GM21717 (cell line): ENCODE measurements at regions not wholly inside any gene's neighbourhood (a gene's known extent, or its start where the extent isn't known, plus 50 kb on each side); places are given as distances from the start of the nearest gene placed in this dataset.
"Not testable (repeated sequence)": the region's sequence is repeated elsewhere in the genome, so short reads cannot be mapped to it uniquely, and the experiment has no call there.

ENCODE experiments used
- ATAC-seq: cut with Tn5 transposase; IDR thresholded peaks from one replicate; pipeline ENCODE4 v1.9.1; 2021; ENCODE audit warnings: mild to moderate bottlenecking, moderate library complexity; ENCODE audit not compliant: unreplicated experiment

- ATAC-seq: no peak
Observed at GRCh38 chr9:100794738-100795269, 216.9 kb downstream of the CAVIN4 start.

GRCh38 chr9:100803956-100804355 lies 224.6 kb upstream of the PLPPR1 start:
- ATAC-seq: no peak

GRCh38 chr9:100811643-100812042 lies 216.9 kb upstream of the PLPPR1 start:
- no peak for ATAC-seq

GRCh38 chr9:100813871-100814270 lies 214.7 kb upstream of the PLPPR1 start:
- ATAC-seq: no peak

GRCh38 chr9:100819980-100820379 lies 208.5 kb upstream of the PLPPR1 start:
- ATAC-seq: no peak

GRCh38 chr9:100833035-100833434 lies 195.5 kb upstream of the PLPPR1 start:
- not testable (repeated sequence) for ATAC-seq

GRCh38 chr9:100838857-100839256 lies 189.7 kb upstream of the PLPPR1 start:
- no peak for ATAC-seq

GRCh38 chr9:100848726-100849125 lies 179.8 kb upstream of the PLPPR1 start:
- no peak for ATAC-seq

GRCh38 chr9:100852088-100852487 lies 176.4 kb upstream of the PLPPR1 start:
- ATAC-seq: no peak

GRCh38 chr9:100856238-100856637 lies 172.3 kb upstream of the PLPPR1 start:
- ATAC-seq: no peak

- ATAC-seq: no peak
Observed at GRCh38 chr9:100865111-100865510, 163.4 kb upstream of the PLPPR1 start.

GRCh38 chr9:100865648-100866047 lies 162.9 kb upstream of the PLPPR1 start:
- ATAC-seq: no peak

GRCh38 chr9:100869326-100869725 lies 159.2 kb upstream of the PLPPR1 start:
- ATAC-seq: no peak

- ATAC-seq: no peak
Observed at GRCh38 chr9:100879884-100880283, 148.6 kb upstream of the PLPPR1 start.

GRCh38 chr9:100880284-100880683 lies 148.2 kb upstream of the PLPPR1 start:
- ATAC-seq: no peak

GRCh38 chr9:100884518-100884917 lies 144.0 kb upstream of the PLPPR1 start:
- no peak for ATAC-seq

GRCh38 chr9:100890321-100890720 lies 138.2 kb upstream of the PLPPR1 start:
- no peak for ATAC-seq

- ATAC-seq: no peak
Observed at GRCh38 chr9:100911273-100911672, 117.3 kb upstream of the PLPPR1 start.

GRCh38 chr9:100913257-100913656 lies 115.3 kb upstream of the PLPPR1 start:
- no peak for ATAC-seq

- ATAC-seq: no peak
Observed at GRCh38 chr9:100914266-100914665, 114.3 kb upstream of the PLPPR1 start.

- ATAC-seq: no peak
Observed at GRCh38 chr9:100919506-100919905, 109.0 kb upstream of the PLPPR1 start.

- ATAC-seq: no peak
Observed at GRCh38 chr9:100926366-100926765, 102.2 kb upstream of the PLPPR1 start.

- no peak for ATAC-seq
Observed at GRCh38 chr9:100927763-100928162, 100.8 kb upstream of the PLPPR1 start.
